ENCODE measurements at regions not wholly inside any gene's neighbourhood (a gene's known extent, or its start where the extent isn't known, plus 50 kb on each side); places are given as distances from the start of the nearest gene placed in this dataset.

- H3K9me3 ChIP-seq (ENCODE audit: control insufficient read depth, insufficient read depth, low read depth, low read length) = no peaks in the 10 kb centered on the region
- no peaks in the 10 kb centered on the region for H3K36me3 ChIP-seq (ENCODE audit: control insufficient read depth in 2 of 2, insufficient read depth in 1 of 2, low read length in 2 of 2)
- ChIA-PET CTCF (interaction anchor here (0.6 kb wide), 1 partner anchor 1413 kb away, joined by 3 read pairs; no protein-coding TSS in a partner anchor), POLR2A (no interaction called here)
- H3K4me3 ChIP-seq (ENCODE audit: low read depth, low read length) = no peak overlapping the region
- no peak overlapping the region for H3K27ac ChIP-seq (ENCODE audit: extremely low read depth, low read depth, low read length)
- no peaks in the 10 kb centered on the region for H3K4me1 ChIP-seq (ENCODE audit: control insufficient read depth, insufficient read depth, low read length)
- TF ChIP-seq ZNF76 (tag by site-specific recombination; IDR thresholded peaks at IDR 0.05; ENCODE audit: borderline replicate concordance, low read depth) (no peak), ZNF354C (tag by site-specific recombination; IDR thresholded peaks at IDR 0.05; ENCODE audit: borderline replicate concordance, low read depth) (no peak), ZNF155 (tag by site-specific recombination; IDR thresholded peaks at IDR 0.05) (no peak), ZNF837 (tag by site-specific recombination; IDR thresholded peaks at IDR 0.05) (no peak), YY1 (tag by site-specific recombination; IDR thresholded peaks at IDR 0.05) (no peak), ZNF138 (tag by site-specific recombination; IDR thresholded peaks at IDR 0.05; ENCODE audit: borderline replicate concordance) (no peak)
These were observed 1477.9 kb downstream of the TBC1D22A start for GRCh38 chr22:48240148-48240934.

- no peak overlapping the region for H3K4me3 ChIP-seq (ENCODE audit: low read depth, low read length)
- no peaks in the 10 kb centered on the region for H3K4me1 ChIP-seq (ENCODE audit: control insufficient read depth, insufficient read depth, low read length)
- no peak overlapping the region for H3K27ac ChIP-seq (ENCODE audit: extremely low read depth, low read depth, low read length)
- no peaks in the 10 kb centered on the region for H3K36me3 ChIP-seq (ENCODE audit: control insufficient read depth in 2 of 2, insufficient read depth in 1 of 2, low read length in 2 of 2)
- CTCF ChIA-PET = interaction anchor here (0.6 kb wide), 1 partner anchor 1413 kb away, joined by 3 read pairs; no protein-coding TSS in a partner anchor
- H3K9me3 ChIP-seq (ENCODE audit: control insufficient read depth, insufficient read depth, low read depth, low read length) = no peaks in the 10 kb centered on the region
- POLR2A ChIA-PET = no interaction called here
- no peak for TF ChIP-seq ZBTB7A (tag by site-specific recombination; IDR thresholded peaks at IDR 0.05; ENCODE audit: low read depth)
- no peak for TF ChIP-seq ZNF280C (tag by site-specific recombination; IDR thresholded peaks at IDR 0.05)
- TF ChIP-seq BCL6B (tag by site-specific recombination; IDR thresholded peaks at IDR 0.05) = no peak
- no peak for TF ChIP-seq ZNF777 (tag by site-specific recombination; IDR thresholded peaks at IDR 0.05; ENCODE audit: borderline replicate concordance)
- TF ChIP-seq PATZ1 (tag by site-specific recombination; IDR thresholded peaks at IDR 0.05) = no peak
- TF ChIP-seq ZNF335 (tag by site-specific recombination; conservative IDR thresholded peaks at IDR 0.05) = no peak
- TF ChIP-seq ZNF433 (tag by site-specific recombination; IDR thresholded peaks at IDR 0.05; ENCODE audit: low read depth) = no peak
- no peak for TF ChIP-seq YY2 (tag by site-specific recombination; IDR thresholded peaks at IDR 0.05)
- TF ChIP-seq ZNF837 (tag by site-specific recombination; IDR thresholded peaks at IDR 0.05) = no peak
- TF ChIP-seq ZNF155 (tag by site-specific recombination; IDR thresholded peaks at IDR 0.05) = no peak
- no peak for TF ChIP-seq ZNF26 (tag by site-specific recombination; IDR thresholded peaks at IDR 0.05)
- TF ChIP-seq ZNF391 (tag by site-specific recombination; IDR thresholded peaks at IDR 0.05; ENCODE audit: borderline replicate concordance, low read depth) = no peak
- TF ChIP-seq ZBTB17 (tag by site-specific recombination; IDR thresholded peaks at IDR 0.05) = no peak
- TF ChIP-seq ZNF529 (tag by site-specific recombination; IDR thresholded peaks at IDR 0.05; ENCODE audit: insufficient replicate concordance) = no peak
- no peak for TF ChIP-seq ZBTB44 (tag by site-specific recombination; IDR thresholded peaks at IDR 0.05)
These were observed 1477.2 kb downstream of the TBC1D22A start for GRCh38 chr22:48239461-48240147.
